B cell (primary cell): ENCODE measurements at regions not wholly inside any gene's neighbourhood (a gene's known extent, or its start where the extent isn't known, plus 50 kb on each side); places are given as distances from the start of the nearest gene placed in this dataset.

Experiments
- ATAC-seq: fragments of 200-7000 bp; cut with Tn5 transposase; one replicate; pipeline ENCODE4 v1.10.0; 2021; ENCODE audit warnings: low read depth, mild to moderate bottlenecking, moderate number of reproducible peaks, moderate library complexity
- CTCF ChIA-PET: fragments of 350-600 bp; sonication (Branson Sonifier 250); formaldehyde crosslinking; loops from one replicate; lab custom pipeline; 2021; ENCODE audit warnings: antibody characterized with exemption, inconsistent platforms; lab: Charles Lee
- POLR2A ChIA-PET: fragments of 350-600 bp; sonication (Branson Sonifier 250); formaldehyde crosslinking; loops from one replicate; lab custom pipeline; 2021; ENCODE audit warnings: antibody characterized with exemption; lab: Charles Lee
- DNase-seq: peaks from one replicate; pipeline ENCODE4 v3.0.0; 2013
- H2AFZ ChIP-seq: 2 replicates; pipeline ENCODE4 v1.6.1; 2012; ENCODE audit warnings: mild to moderate bottlenecking, low read depth, low read length; ENCODE audit not compliant: insufficient read depth, poor library complexity, severe bottlenecking
- H3K27ac ChIP-seq, 2 donors: 1 replicate in 1 of 2; 2 replicates in 1 of 2; pipeline ENCODE4 v1.5.1; 2012 to 2013; ENCODE audit warnings: low read length in 2 of 2, mild to moderate bottlenecking in 2 of 2, moderate library complexity in 1 of 2
- H3K27me3 ChIP-seq, 4 experiments: fragments of 200-600 bp in 1 of 4; sonication (generic) in 1 of 4; replicated peaks in 1 of 4; 1 replicate in 2 of 4; 2 replicates in 2 of 4; pipeline versions ENCODE4 v1.6.1 to v1.7.0; 2013 to 2016; ENCODE audit warnings: low read length in 3 of 4, mild to moderate bottlenecking in 2 of 4, mixed read lengths in 1 of 4, moderate library complexity in 1 of 4; ENCODE audit not compliant: insufficient read depth in 4 of 4, control insufficient read depth in 3 of 4; ENCODE audit errors: control extremely low read depth in 1 of 4
- H3K36me3 ChIP-seq, 2 experiments: replicated peaks in 1 of 2; 1 replicate in 1 of 2; 2 replicates in 1 of 2; pipeline versions ENCODE4 v1.6.1 to v1.7.1; 2013; ENCODE audit warnings: low read length in 1 of 2; ENCODE audit not compliant: insufficient read depth in 2 of 2, control insufficient read depth in 1 of 2; ENCODE audit errors: control extremely low read depth in 1 of 2, extremely low read depth in 1 of 2
- H3K4me1 ChIP-seq, 2 donors: fragments of 200-600 bp in 1 of 2; sonication (generic) in 1 of 2; 1 replicate in 1 of 2; 2 replicates in 1 of 2; pipeline versions ENCODE4 v1.5.1 to v1.6.1; 2013 to 2017; ENCODE audit warnings: low read length in 2 of 2; ENCODE audit not compliant: control insufficient read depth in 2 of 2, insufficient read depth in 2 of 2
- H3K4me2 ChIP-seq: replicated peaks from 2 replicates; pipeline ENCODE3; 2012; ENCODE audit warnings: mild to moderate bottlenecking, low read depth, low read length; ENCODE audit not compliant: poor library complexity, severe bottlenecking
- H3K4me3 ChIP-seq, 5 experiments: fragments of 200-600 bp in 1 of 5; sonication (generic) in 1 of 5; 1 replicate in 3 of 5; 2 replicates in 2 of 5; pipeline versions ENCODE4 v1.5.1 to v1.7.0; 2011 to 2016; ENCODE audit warnings: low read length in 4 of 5, mild to moderate bottlenecking in 4 of 5, low read depth in 2 of 5, control low read depth in 1 of 5, moderate library complexity in 1 of 5; ENCODE audit not compliant: insufficient read depth in 1 of 5; ENCODE audit errors: control extremely low read depth in 1 of 5, extremely low read depth in 1 of 5
- H3K79me2 ChIP-seq: fragments of 200-600 bp; sonication (generic); one replicate; pipeline ENCODE4 v1.6.0; 2016; ENCODE audit warnings: low read length; ENCODE audit not compliant: control insufficient read depth, insufficient read depth
- H3K9ac ChIP-seq: fragments of 200-600 bp; sonication (generic); 2 replicates; pipeline ENCODE4 v1.6.1; 2017; ENCODE audit warnings: mild to moderate bottlenecking, low read length, moderate library complexity
- H3K9me3 ChIP-seq, 3 donors: one replicate each; pipeline versions ENCODE4 v1.6.1 to v1.7.1; 2013; ENCODE audit warnings: low read length in 2 of 3; ENCODE audit not compliant: control insufficient read depth in 2 of 3, insufficient read depth in 1 of 3; ENCODE audit errors: control extremely low read depth in 1 of 3
- H4K20me1 ChIP-seq: 2 replicates; pipeline ENCODE4 v1.6.0; 2012; ENCODE audit warnings: mild to moderate bottlenecking, low read length; ENCODE audit not compliant: insufficient read depth, control insufficient read depth, poor library complexity, severe bottlenecking
- H3K27ac Mint-ChIP-seq: one replicate; pipeline ENCODE4 v1.8.0; 2021; ENCODE audit warnings: mixed read lengths
- H3K27me3 Mint-ChIP-seq: one replicate; pipeline ENCODE4 v1.8.0; 2021; ENCODE audit warnings: mixed read lengths
- H3K4me1 Mint-ChIP-seq: one replicate; pipeline ENCODE4 v1.8.0; 2021; ENCODE audit warnings: mixed read lengths
- H3K4me3 Mint-ChIP-seq: one replicate; pipeline ENCODE4 v1.8.0; 2021; ENCODE audit warnings: mixed read lengths
- H3K9me3 Mint-ChIP-seq: one replicate; pipeline ENCODE4 v1.8.0; 2022; ENCODE audit warnings: mixed read lengths; ENCODE audit not compliant: insufficient read depth
- EZH2 ChIP-seq: IDR thresholded peaks from 2 replicates; pipeline ENCODE4 v1.6.1; 2012; ENCODE audit warnings: borderline replicate concordance, low read depth, mild to moderate bottlenecking, moderate library complexity, low read length; ENCODE audit not compliant: insufficient read depth, poor library complexity, severe bottlenecking
- WGBS: methylation state at CpG from one replicate; pipeline ENCODE4 v1.1.5; 2013; ENCODE audit warnings: missing lambda C conversion rate; ENCODE audit not compliant: insufficient coverage; 5-methylcytosine and 5-hydroxymethylcytosine counted together
- intact Hi-C: fragments of 100-400 bp; cut with micrococcal nuclease; formaldehyde crosslinking; loops from one replicate; pipeline ENCODE4 v1.10.0; 2022
- TF ChIP-seq, protein P1 (sequence below): fragments of 200-600 bp; IDR thresholded peaks from one replicate; pipeline ENCODE4 v1.8.0; 2022; ENCODE audit warnings: antibody characterized with exemption, mild to moderate bottlenecking

DNA sequence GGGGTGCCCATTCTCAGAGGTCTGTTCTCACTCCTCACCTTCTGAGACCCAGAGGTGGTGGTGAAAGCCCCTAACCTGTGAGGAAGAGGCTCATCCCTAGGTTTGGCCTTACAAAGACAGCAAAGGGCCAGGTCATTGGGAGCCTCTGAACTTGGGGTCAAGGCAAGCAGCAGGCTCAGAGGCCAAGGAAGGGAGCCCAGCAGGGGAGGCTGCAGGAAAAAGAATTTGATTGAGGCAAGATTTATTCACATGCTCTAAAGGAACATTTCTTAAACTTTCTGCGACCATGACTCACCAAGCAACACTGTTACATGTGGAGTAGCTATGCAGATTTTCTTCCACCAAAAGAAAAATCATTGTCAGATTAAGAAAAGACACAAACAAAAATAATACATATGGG is 132.5 kb upstream of the SYT6 start:
- WGBS = no CpG with 5 or more reads among the region's 1 CpG
- no peaks in the 10 kb centered on the region for H3K4me1 ChIP-seq
- no peaks in the 10 kb centered on the region for H3K9me3 Mint-ChIP-seq
- no peak for DNase-seq
- ChIA-PET POLR2A (no interaction called here), CTCF (interaction anchor here (0.8 to 6.6 kb wide), 3 partner anchors 9 to 450 kb away, joined by 3 to 48 read pairs (median 7); no protein-coding TSS in a partner anchor)
- no peak for ATAC-seq
- H2AFZ ChIP-seq = no peak overlapping the region
- intact Hi-C loops = no loop called here
- no peak overlapping the region for H3K4me3 ChIP-seq
- no peak overlapping the region for H3K4me3 Mint-ChIP-seq
- no peaks in the 10 kb centered on the region for H3K36me3 ChIP-seq
- no peak for TF ChIP-seq EZH2
- TF ChIP-seq, protein P1, sequence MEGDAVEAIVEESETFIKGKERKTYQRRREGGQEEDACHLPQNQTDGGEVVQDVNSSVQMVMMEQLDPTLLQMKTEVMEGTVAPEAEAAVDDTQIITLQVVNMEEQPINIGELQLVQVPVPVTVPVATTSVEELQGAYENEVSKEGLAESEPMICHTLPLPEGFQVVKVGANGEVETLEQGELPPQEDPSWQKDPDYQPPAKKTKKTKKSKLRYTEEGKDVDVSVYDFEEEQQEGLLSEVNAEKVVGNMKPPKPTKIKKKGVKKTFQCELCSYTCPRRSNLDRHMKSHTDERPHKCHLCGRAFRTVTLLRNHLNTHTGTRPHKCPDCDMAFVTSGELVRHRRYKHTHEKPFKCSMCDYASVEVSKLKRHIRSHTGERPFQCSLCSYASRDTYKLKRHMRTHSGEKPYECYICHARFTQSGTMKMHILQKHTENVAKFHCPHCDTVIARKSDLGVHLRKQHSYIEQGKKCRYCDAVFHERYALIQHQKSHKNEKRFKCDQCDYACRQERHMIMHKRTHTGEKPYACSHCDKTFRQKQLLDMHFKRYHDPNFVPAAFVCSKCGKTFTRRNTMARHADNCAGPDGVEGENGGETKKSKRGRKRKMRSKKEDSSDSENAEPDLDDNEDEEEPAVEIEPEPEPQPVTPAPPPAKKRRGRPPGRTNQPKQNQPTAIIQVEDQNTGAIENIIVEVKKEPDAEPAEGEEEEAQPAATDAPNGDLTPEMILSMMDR = no peak
- H3K9ac ChIP-seq = no peak overlapping the region
- no peaks in the 10 kb centered on the region for H4K20me1 ChIP-seq
- H3K9me3 ChIP-seq = no peaks in the 10 kb centered on the region
- H3K4me2 ChIP-seq = no peak overlapping the region
- H3K27ac ChIP-seq = no peak overlapping the region
- no peak overlapping the region for H3K27ac Mint-ChIP-seq
- no peaks in the 10 kb centered on the region for H3K79me2 ChIP-seq
- peaks cover 0 to 2% (median 0%) of the 10 kb centered on the region in 4 experiments for H3K27me3 ChIP-seq
- H3K27me3 Mint-ChIP-seq = peaks cover 6% of the 10 kb centered on the region
- no peaks in the 10 kb centered on the region for H3K4me1 Mint-ChIP-seq

DNA sequence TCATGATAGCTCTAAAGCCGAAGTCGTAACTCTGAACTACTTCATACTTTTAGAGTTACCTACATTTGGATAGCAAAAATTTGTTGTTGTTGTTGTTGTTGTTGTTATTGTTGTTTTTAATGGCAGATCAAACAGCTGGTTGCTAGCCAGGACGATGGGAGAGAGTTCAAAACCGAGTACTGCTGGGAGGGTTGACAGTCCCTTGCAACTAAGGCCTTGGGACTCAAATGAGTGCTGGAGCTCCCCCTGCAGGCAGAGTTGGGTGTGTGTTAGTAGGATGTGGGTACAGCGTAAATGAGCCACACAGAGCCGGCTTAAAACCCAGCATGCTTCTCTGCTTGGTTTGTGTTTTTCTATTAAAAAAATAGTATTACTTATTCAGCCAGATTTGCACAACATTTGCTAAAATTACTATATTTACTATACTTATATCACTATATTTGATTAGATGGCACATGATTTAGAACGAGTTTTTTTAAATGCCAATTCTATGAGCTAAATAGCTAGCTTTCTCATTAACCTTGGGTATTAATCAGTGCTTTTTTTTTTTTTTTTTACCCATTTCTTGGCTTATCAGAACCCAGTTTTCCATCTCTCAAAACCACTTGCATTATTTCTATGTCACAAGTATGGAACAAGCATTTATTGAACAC is 129.2 kb upstream of the SYT6 start:
- Mint-ChIP-seq H3K4me3 (no peak overlapping the region), H3K4me1 (no peaks in the 10 kb centered on the region), H3K27ac (no peak overlapping the region), H3K27me3 (no peaks in the 10 kb centered on the region), H3K9me3 (no peaks in the 10 kb centered on the region)
- CTCF ChIA-PET = interaction anchor here (0.6 to 6.6 kb wide), 24 partner anchors 9 to 1567 kb away, joined by 3 to 48 read pairs (median 4); partner anchors contain the start of genes LRIG2 and OLFML3
- Histone ChIP-seq H3K27ac (no peak overlapping the region), H4K20me1 (no peaks in the 10 kb centered on the region), H3K36me3 (no peaks in the 10 kb centered on the region), H3K4me2 (no peak overlapping the region), H3K27me3 (peaks cover 0 to 2% (median 0%) of the 10 kb centered on the region in 4 experiments), H3K9ac (no peak overlapping the region), H3K79me2 (no peaks in the 10 kb centered on the region), H2AFZ (no peak overlapping the region), H3K4me3 (no peak overlapping the region), H3K4me1 (no peaks in the 10 kb centered on the region), H3K9me3 (no peaks in the 10 kb centered on the region)
- POLR2A ChIA-PET = no interaction called here
- intact Hi-C loops = no loop called here
- DNase-seq (peak; percentile 76), ATAC-seq (peak; percentile 71)
- TF ChIP-seq, protein P1 = peak; percentile 91
- no peak for TF ChIP-seq EZH2
- WGBS = 4% methylated on average over 2 of the region's 7 CpGs
